ENCODE measurements at regions not wholly inside any gene's neighbourhood (a gene's known extent, or its start where the extent isn't known, plus 50 kb on each side); places are given as distances from the start of the nearest gene placed in this dataset.

GRCh38 chr10:118518095-118518494, 77.4 kb downstream of the PRLHR start:
- no peaks in the 10 kb centered on the region for H3K27me3 ChIP-seq
- TF ChIP-seq CTCF (IDR thresholded peaks at IDR 0.05): no peak
- TF ChIP-seq POLR2A (IDR thresholded peaks at IDR 0.05): no peak

GRCh38 chr10:118516716-118517115, 78.7 kb downstream of the PRLHR start:
- no peaks in the 10 kb centered on the region for H3K4me1 ChIP-seq
- H3K9me3 ChIP-seq: no peaks in the 10 kb centered on the region
- H3K27me3 ChIP-seq: no peaks in the 10 kb centered on the region
- no peak for TF ChIP-seq POLR2A (IDR thresholded peaks at IDR 0.05)
- TF ChIP-seq CTCF (IDR thresholded peaks at IDR 0.05): no peak
- no peak for DNase-seq
- H3K27ac ChIP-seq: no peak overlapping the region
- intact Hi-C loops (cut with DNase I; ENCODE audit: low total_unique reads): no loop called here
- H3K4me3 ChIP-seq: no peak overlapping the region
- no peaks in the 10 kb centered on the region for H3K36me3 ChIP-seq (ENCODE audit: low read depth, missing control alignments)
- 91 to 96% methylated on average over 4 of the region's 4 CpGs for WGBS, 2 donors

More at GRCh38 chr10:118518095-118518494, 77.4 kb downstream of the PRLHR start:
- Histone ChIP-seq H3K4me1 (no peaks in the 10 kb centered on the region), H3K4me3 (no peak overlapping the region), H3K9me3 (no peaks in the 10 kb centered on the region), H3K27ac (no peak overlapping the region), H3K36me3 (ENCODE audit: low read depth, missing control alignments) (no peaks in the 10 kb centered on the region)
- no peak for DNase-seq
- intact Hi-C loops (cut with DNase I; ENCODE audit: low total_unique reads): no loop called here

- no peaks in the 10 kb centered on the region for H3K27me3 ChIP-seq
- H3K27ac ChIP-seq: no peak overlapping the region
- no peak overlapping the region for H3K4me3 ChIP-seq
- 83 to 84% methylated on average over 3 of the region's 3 CpGs for whole genome bisulfite sequencing, 2 donors
- intact Hi-C loops (cut with DNase I; ENCODE audit: low total_unique reads): no loop called here
- no peaks in the 10 kb centered on the region for H3K36me3 ChIP-seq (ENCODE audit: low read depth, missing control alignments)
- TF ChIP-seq POLR2A (IDR thresholded peaks at IDR 0.05) (no peak), CTCF (IDR thresholded peaks at IDR 0.05) (no peak)
- no peaks in the 10 kb centered on the region for H3K9me3 ChIP-seq
- H3K4me1 ChIP-seq: no peaks in the 10 kb centered on the region
- no peak for DNase-seq
Measured at GRCh38 chr10:118513174-118513573, 82.3 kb downstream of the PRLHR start.

- no peak for DNase-seq
- WGBS, 2 donors: 85 to 86% methylated on average over 2 of the region's 2 CpGs
- H3K27ac ChIP-seq: no peak overlapping the region
- no peaks in the 10 kb centered on the region for H3K27me3 ChIP-seq
- intact Hi-C loops (cut with DNase I; ENCODE audit: low total_unique reads): no loop called here
- H3K4me1 ChIP-seq: no peaks in the 10 kb centered on the region
- no peaks in the 10 kb centered on the region for H3K36me3 ChIP-seq (ENCODE audit: low read depth, missing control alignments)
- TF ChIP-seq CTCF (IDR thresholded peaks at IDR 0.05): no peak
- TF ChIP-seq POLR2A (IDR thresholded peaks at IDR 0.05): no peak
- H3K4me3 ChIP-seq: no peak overlapping the region
- no peaks in the 10 kb centered on the region for H3K9me3 ChIP-seq
Measured at GRCh38 chr10:118511711-118512110, 83.7 kb downstream of the PRLHR start.

GRCh38 chr10:118508863-118509262, 86.6 kb downstream of the PRLHR start:
- H3K9me3 ChIP-seq: no peaks in the 10 kb centered on the region
- no peak for TF ChIP-seq CTCF (IDR thresholded peaks at IDR 0.05)
- TF ChIP-seq POLR2A (IDR thresholded peaks at IDR 0.05): no peak
- H3K4me3 ChIP-seq: no peak overlapping the region
- no peaks in the 10 kb centered on the region for H3K36me3 ChIP-seq (ENCODE audit: low read depth, missing control alignments)
- no peaks in the 10 kb centered on the region for H3K27me3 ChIP-seq
- H3K4me1 ChIP-seq: no peaks in the 10 kb centered on the region
- intact Hi-C loops (cut with DNase I; ENCODE audit: low total_unique reads): no loop called here
- no peak for DNase-seq
- 51 to 79% methylated on average over 1 of the region's 1 CpG for WGBS, 2 donors
- H3K27ac ChIP-seq: no peak overlapping the region
